Fibroblast of skin of abdomen (primary cell): ENCODE measurements at regions not wholly inside any gene's neighbourhood (a gene's known extent, or its start where the extent isn't known, plus 50 kb on each side); places are given as distances from the start of the nearest gene placed in this dataset.

ENCODE experiments used
- DNase-seq: peaks from one replicate; pipeline ENCODE4 v3.0.0-alpha.2; 2013

- DNase-seq: no peak
These were observed 1057.3 kb downstream of the ADGRL2 start for GRCh38 chr1:82858031-82858430.

GRCh38 chr1:82849460-82849859 is 1048.7 kb downstream of the ADGRL2 start:
- DNase-seq: no peak

GRCh38 chr1:82848043-82848442 is 1047.3 kb downstream of the ADGRL2 start:
- DNase-seq: no peak

GRCh38 chr1:82845866-82846265 is 1045.1 kb downstream of the ADGRL2 start:
- DNase-seq: no peak

GRCh38 chr1:82844911-82845827 is 1044.4 kb downstream of the ADGRL2 start:
- no peak for DNase-seq

GRCh38 chr1:82844447-82844846 is 1043.7 kb downstream of the ADGRL2 start:
- no peak for DNase-seq

GRCh38 chr1:82843876-82844275 is 1043.1 kb downstream of the ADGRL2 start:
- no peak for DNase-seq

- DNase-seq: no peak
These were observed 1039.5 kb downstream of the ADGRL2 start for GRCh38 chr1:82840192-82840591.

- peak; percentile 49 for DNase-seq
These were observed 1037.2 kb downstream of the ADGRL2 start for GRCh38 chr1:82837766-82838465.

GRCh38 chr1:82836973-82837680 is 1036.4 kb downstream of the ADGRL2 start:
- DNase-seq: no peak

- DNase-seq: no peak
These were observed 1035.7 kb downstream of the ADGRL2 start for GRCh38 chr1:82836213-82836972.

- DNase-seq: no peak
These were observed 1030.1 kb downstream of the ADGRL2 start for GRCh38 chr1:82830690-82831380.

GRCh38 chr1:82829527-82829926 is 1028.8 kb downstream of the ADGRL2 start:
- DNase-seq: no peak

- DNase-seq: no peak
These were observed 1023.1 kb downstream of the ADGRL2 start for GRCh38 chr1:82823876-82824275.

- DNase-seq: no peak
These were observed 1020.1 kb downstream of the ADGRL2 start for GRCh38 chr1:82820816-82821215.

- DNase-seq: no peak
These were observed 1018.5 kb downstream of the ADGRL2 start for GRCh38 chr1:82819234-82819633.

- no peak for DNase-seq
These were observed 1017.9 kb downstream of the ADGRL2 start for GRCh38 chr1:82818586-82818985.

GRCh38 chr1:82813386-82813785 is 1012.7 kb downstream of the ADGRL2 start:
- DNase-seq: no peak

GRCh38 chr1:82810601-82811000 is 1009.9 kb downstream of the ADGRL2 start:
- DNase-seq: no peak

GRCh38 chr1:82807563-82807962 is 1006.8 kb downstream of the ADGRL2 start:
- no peak for DNase-seq

GRCh38 chr1:82806133-82806532 is 1005.4 kb downstream of the ADGRL2 start:
- no peak for DNase-seq

- DNase-seq: no peak
These were observed 1000.4 kb downstream of the ADGRL2 start for GRCh38 chr1:82801176-82801575.
